ENCODE measurements at regions not wholly inside any gene's neighbourhood (a gene's known extent, or its start where the extent isn't known, plus 50 kb on each side); places are given as distances from the start of the nearest gene placed in this dataset.

- peak; percentile 25 for DNase-seq (ENCODE audit: low read depth)
- no peak for TF ChIP-seq CTCF (conservative IDR thresholded peaks at IDR 0.05; ENCODE audit: low read depth, low read length)
- no peak overlapping the region for H3K4me3 ChIP-seq (ENCODE audit: low read length)
Measured at GRCh38 chr2:167489325-167489724, 601.0 kb downstream of the XIRP2 start.

GRCh38 chr2:167487728-167488127, 599.4 kb downstream of the XIRP2 start:
- no peak for DNase-seq (ENCODE audit: low read depth)
- no peak for TF ChIP-seq CTCF (conservative IDR thresholded peaks at IDR 0.05; ENCODE audit: low read depth, low read length)
- no peak overlapping the region for H3K4me3 ChIP-seq (ENCODE audit: low read length)

GRCh38 chr2:167484875-167485274, 596.6 kb downstream of the XIRP2 start:
- H3K4me3 ChIP-seq (ENCODE audit: low read length): no peak overlapping the region
- no peak for DNase-seq (ENCODE audit: low read depth)
- TF ChIP-seq CTCF (conservative IDR thresholded peaks at IDR 0.05; ENCODE audit: low read depth, low read length): no peak

DNA sequence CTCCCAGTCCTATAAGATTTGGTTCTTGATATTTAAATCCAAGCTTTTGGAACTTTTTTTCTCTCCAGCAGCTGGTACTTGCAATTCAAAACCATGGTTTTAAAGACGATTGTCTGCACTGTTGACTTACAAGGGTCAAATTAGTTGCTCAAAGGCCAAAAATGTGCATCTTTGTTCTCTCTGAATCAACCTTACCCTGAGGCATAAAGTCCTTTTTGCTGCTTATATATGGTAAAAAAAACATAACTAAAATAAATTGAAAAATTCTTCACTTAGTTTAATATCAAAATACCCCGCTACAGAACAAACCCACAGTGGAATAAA, 592.7 kb downstream of the XIRP2 start:
- TF ChIP-seq CTCF (conservative IDR thresholded peaks at IDR 0.05; ENCODE audit: low read depth, low read length): no peak
- H3K4me3 ChIP-seq (ENCODE audit: low read length): no peak overlapping the region
- DNase-seq (ENCODE audit: low read depth): no peak

GRCh38 chr2:167480232-167480985, 592.1 kb downstream of the XIRP2 start:
- H3K4me3 ChIP-seq (ENCODE audit: low read length): no peak overlapping the region
- TF ChIP-seq CTCF (conservative IDR thresholded peaks at IDR 0.05; ENCODE audit: low read depth, low read length): no peak
- no peak for DNase-seq (ENCODE audit: low read depth)

DNA sequence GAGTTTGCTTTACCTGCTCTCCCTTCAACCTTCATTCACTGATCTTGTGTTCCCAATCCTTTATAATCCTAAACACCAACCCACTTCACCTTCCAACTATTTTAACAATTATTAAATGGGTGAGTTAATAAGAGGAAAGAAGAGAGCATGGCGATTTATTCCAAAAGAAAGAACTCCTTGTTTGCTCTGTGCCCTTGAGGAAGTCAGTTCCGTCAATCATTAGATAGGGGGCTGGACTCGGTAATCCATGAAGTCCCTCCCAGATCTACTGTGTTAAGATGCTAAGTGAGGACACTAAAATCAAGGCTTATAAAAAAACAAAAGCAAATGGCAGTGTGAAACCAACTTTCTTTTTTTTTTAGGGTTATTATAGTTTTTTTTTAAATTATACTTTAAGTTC, 589.9 kb downstream of the XIRP2 start:
- TF ChIP-seq CTCF (conservative IDR thresholded peaks at IDR 0.05; ENCODE audit: low read depth, low read length): no peak
- H3K4me3 ChIP-seq (ENCODE audit: low read length): no peak overlapping the region
- no peak for DNase-seq (ENCODE audit: low read depth)

DNA sequence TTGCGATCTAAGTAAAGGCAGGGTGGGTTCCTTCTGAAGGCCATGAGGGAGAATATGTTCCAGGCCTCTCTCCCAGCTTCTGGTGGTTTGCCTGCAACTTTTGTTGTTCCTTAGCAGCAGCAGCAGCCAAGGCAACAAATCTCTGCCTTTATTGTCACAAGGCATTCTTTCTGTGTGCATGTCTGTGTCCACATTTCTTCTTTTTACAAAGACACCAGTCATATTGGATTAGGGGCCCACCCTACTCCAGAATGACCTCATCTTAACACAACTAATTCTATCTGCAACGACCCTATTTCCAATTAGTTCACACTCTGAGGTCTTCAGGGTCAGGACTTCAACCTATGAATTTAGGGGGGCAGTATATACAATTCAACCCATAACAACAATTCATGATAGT, 587.5 kb downstream of the XIRP2 start:
- H3K4me3 ChIP-seq (ENCODE audit: low read length): no peak overlapping the region
- DNase-seq (ENCODE audit: low read depth): no peak
- no peak for TF ChIP-seq CTCF (conservative IDR thresholded peaks at IDR 0.05; ENCODE audit: low read depth, low read length)
